Liver (tissue), 8 donors: ENCODE measurements at regions not wholly inside any gene's neighbourhood (a gene's known extent, or its start where the extent isn't known, plus 50 kb on each side); places are given as distances from the start of the nearest gene placed in this dataset.

Experiments used
- DNase-seq: peaks from one replicate; pipeline ENCODE4 v3.0.0-alpha.2; 2017; ENCODE audit warnings: low spot score
- H3K27ac ChIP-seq, 2 donors: one replicate each; pipeline ENCODE4 v1.7.0; 2013; ENCODE audit warnings: inconsistent platforms in 2 of 2, low read length in 2 of 2, control low read depth in 1 of 2, low read depth in 1 of 2, mild to moderate bottlenecking in 1 of 2
- H3K27me3 ChIP-seq, 4 donors: one replicate each; pipeline versions ENCODE4 v1.6.1 to v1.7.0; 2013; ENCODE audit warnings: low read length in 3 of 4, inconsistent platforms in 1 of 4, mild to moderate bottlenecking in 1 of 4, moderate library complexity in 1 of 4; ENCODE audit not compliant: control insufficient read depth in 4 of 4, insufficient read depth in 4 of 4
- H3K36me3 ChIP-seq, 4 donors: one replicate each; pipeline versions ENCODE4 v1.6.1 to v1.7.0; 2013; ENCODE audit warnings: low read length in 3 of 4, mild to moderate bottlenecking in 3 of 4, low read depth in 1 of 4, moderate library complexity in 1 of 4; ENCODE audit not compliant: control insufficient read depth in 4 of 4, insufficient read depth in 3 of 4
- H3K4me1 ChIP-seq, 4 donors: one replicate each; pipeline versions ENCODE4 v1.6.1 to v1.7.0; 2013; ENCODE audit warnings: low read length in 3 of 4, mild to moderate bottlenecking in 3 of 4, moderate library complexity in 1 of 4; ENCODE audit not compliant: control insufficient read depth in 4 of 4, insufficient read depth in 4 of 4
- H3K4me3 ChIP-seq, 3 donors: one replicate each; pipeline versions ENCODE4 v1.6.1 to v1.7.0; 2013; ENCODE audit warnings: low read length in 3 of 3, control low read depth in 1 of 3, low read depth in 1 of 3, mild to moderate bottlenecking in 1 of 3
- H3K9ac ChIP-seq, 2 donors: one replicate each; pipeline ENCODE4 v1.7.0; 2013; ENCODE audit warnings: low read length in 2 of 2, mild to moderate bottlenecking in 2 of 2, moderate library complexity in 2 of 2, control low read depth in 1 of 2, low read depth in 1 of 2
- H3K9me3 ChIP-seq, 4 donors: one replicate each; pipeline versions ENCODE4 v1.6.1 to v1.7.0; 2013; ENCODE audit warnings: low read length in 3 of 4; ENCODE audit not compliant: control insufficient read depth in 4 of 4
- EGR1 ChIP-seq, 2 donors: IDR thresholded peaks; 2 replicates each; pipeline ENCODE4 v1.6.1; 2016 to 2018; ENCODE audit warnings: antibody characterized with exemption in 2 of 2, low read depth in 2 of 2
- FOXA1 ChIP-seq: IDR thresholded peaks from 2 replicates; pipeline ENCODE4 v1.6.1; 2016; ENCODE audit warnings: antibody characterized with exemption
- GABPA ChIP-seq, 2 donors: IDR thresholded peaks in 1 of 2; conservative IDR thresholded peaks in 1 of 2; 2 replicates each; pipeline ENCODE4 v1.6.1; 2016; ENCODE audit warnings: antibody characterized with exemption in 2 of 2, mild to moderate bottlenecking in 1 of 2, moderate library complexity in 1 of 2
- HNF4A ChIP-seq, 2 donors: conservative IDR thresholded peaks; 2 replicates each; pipeline ENCODE4 v1.6.1; 2016; ENCODE audit warnings: antibody characterized with exemption in 2 of 2, mild to moderate bottlenecking in 2 of 2
- HNF4G ChIP-seq: IDR thresholded peaks from 2 replicates; pipeline ENCODE4 v1.6.1; 2016; ENCODE audit warnings: antibody characterized with exemption
- NR2F2 ChIP-seq: IDR thresholded peaks from 2 replicates; pipeline ENCODE4 v1.6.1; 2016; ENCODE audit warnings: antibody characterized with exemption
- RAD21 ChIP-seq, 2 donors: IDR thresholded peaks; 2 replicates each; pipeline ENCODE4 v1.6.1; 2016; ENCODE audit warnings: antibody characterized with exemption in 2 of 2, mild to moderate bottlenecking in 2 of 2
- RXRA ChIP-seq, 2 donors: IDR thresholded peaks; 2 replicates each; pipeline ENCODE4 v1.6.1; 2017 to 2018; ENCODE audit warnings: antibody characterized with exemption in 2 of 2, mild to moderate bottlenecking in 1 of 2
- SP1 ChIP-seq: IDR thresholded peaks from 2 replicates; pipeline ENCODE4 v1.6.1; 2018; ENCODE audit warnings: antibody characterized with exemption, mild to moderate bottlenecking
- WGBS: extraction: QIAGEN DNeasy Blood & Tissue Kit; methylation state at CpG from one replicate; pipeline ENCODE4 v1.1.7; 2013; 5-methylcytosine and 5-hydroxymethylcytosine counted together
- TF ChIP-seq, protein P1 (sequence below): fragments of 150-350 bp; IDR thresholded peaks from 2 replicates; pipeline ENCODE4 v1.5.1; 2017; ENCODE audit warnings: improper control_type of control experiment, low read depth, low read length; ENCODE audit not compliant: missing input control
- TF ChIP-seq, protein P2 (sequence below): IDR thresholded peaks from 2 replicates; pipeline ENCODE4 v1.6.1; 2016; ENCODE audit warnings: antibody characterized with exemption
- donor health status: healthy.
- donor health status: healthy.
- donor health status: healthy.
- donor health status: healthy.
- donor health status: healthy.

DNA sequence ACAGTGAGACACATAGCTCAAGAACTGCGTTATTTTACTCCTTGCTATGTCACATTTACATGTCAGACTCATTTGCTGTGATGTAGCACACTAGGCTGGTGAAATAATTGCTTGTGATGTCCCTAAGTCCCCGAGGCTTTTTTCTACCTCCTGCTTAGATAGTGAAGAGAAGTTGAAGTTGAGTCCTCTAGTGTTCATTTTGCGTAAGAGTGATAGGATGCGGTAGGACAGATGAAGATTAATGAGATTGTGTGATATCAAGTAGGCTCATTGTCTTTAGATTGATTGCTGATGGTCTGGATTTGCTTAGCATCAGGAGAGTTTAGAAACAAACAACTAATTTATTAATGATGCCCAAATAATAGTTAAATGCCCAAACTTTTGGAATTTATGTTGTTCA, 173.6 kb upstream of the NUDT6 start:
- Histone ChIP-seq H3K9ac (no peak overlapping the region), H3K27ac (no peak overlapping the region), H3K36me3 (peaks cover 0 to 4% (median 1%) of the 10 kb centered on the region in 4 donors), H3K27me3 (no peaks in the 10 kb centered on the region), H3K4me1 (no peaks in the 10 kb centered on the region), H3K4me3 (no peak overlapping the region), H3K9me3 (no peaks in the 10 kb centered on the region)
- no peak for DNase-seq
- TF ChIP-seq RAD21 (IDR thresholded peaks at IDR 0.05) (peak in 1 of 2 donors; percentile 6), RXRA (IDR thresholded peaks at IDR 0.05) (no peak), HNF4G (no peak)
- 88% methylated on average over 4 of the region's 4 CpGs for WGBS

DNA sequence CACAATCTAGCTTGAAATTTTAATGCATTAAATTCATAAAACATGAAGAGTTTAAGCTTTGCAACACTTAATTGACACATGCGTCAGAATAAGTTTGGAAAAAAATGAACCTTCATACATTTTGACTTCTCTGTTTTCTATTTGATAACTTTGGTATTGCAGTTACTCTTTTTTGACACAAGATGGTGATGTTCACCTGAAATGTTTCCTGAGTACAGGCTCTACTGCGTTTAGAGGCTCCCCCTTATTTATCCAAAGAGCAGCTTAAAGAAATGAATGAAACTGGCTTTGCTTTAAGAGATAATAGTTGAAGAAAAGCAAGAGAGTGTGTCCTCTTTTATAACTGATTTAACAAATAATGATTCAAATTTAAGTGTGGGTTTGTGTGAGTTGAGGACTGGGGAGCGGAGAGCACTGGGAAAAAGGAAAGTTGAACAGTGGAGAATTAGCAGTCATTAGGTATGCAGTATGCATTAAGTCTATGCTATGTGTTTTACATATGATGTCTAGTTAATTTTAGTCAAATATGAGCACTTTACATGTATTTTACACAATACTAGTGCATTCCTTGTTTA, 180.6 kb upstream of the NUDT6 start:
- 52% methylated on average over 3 of the region's 3 CpGs for whole genome bisulfite sequencing
- Histone ChIP-seq H3K9ac (no peak overlapping the region), H3K4me1 (no peaks in the 10 kb centered on the region), H3K4me3 (no peak overlapping the region), H3K36me3 (no peaks in the 10 kb centered on the region), H3K27me3 (no peaks in the 10 kb centered on the region), H3K27ac (no peak overlapping the region), H3K9me3 (no peaks in the 10 kb centered on the region)
- no peak for DNase-seq
- TF ChIP-seq RXRA (IDR thresholded peaks at IDR 0.05) (no peak), RAD21 (IDR thresholded peaks at IDR 0.05) (peak; percentile 86 to 92)
- TF ChIP-seq, protein P1, sequence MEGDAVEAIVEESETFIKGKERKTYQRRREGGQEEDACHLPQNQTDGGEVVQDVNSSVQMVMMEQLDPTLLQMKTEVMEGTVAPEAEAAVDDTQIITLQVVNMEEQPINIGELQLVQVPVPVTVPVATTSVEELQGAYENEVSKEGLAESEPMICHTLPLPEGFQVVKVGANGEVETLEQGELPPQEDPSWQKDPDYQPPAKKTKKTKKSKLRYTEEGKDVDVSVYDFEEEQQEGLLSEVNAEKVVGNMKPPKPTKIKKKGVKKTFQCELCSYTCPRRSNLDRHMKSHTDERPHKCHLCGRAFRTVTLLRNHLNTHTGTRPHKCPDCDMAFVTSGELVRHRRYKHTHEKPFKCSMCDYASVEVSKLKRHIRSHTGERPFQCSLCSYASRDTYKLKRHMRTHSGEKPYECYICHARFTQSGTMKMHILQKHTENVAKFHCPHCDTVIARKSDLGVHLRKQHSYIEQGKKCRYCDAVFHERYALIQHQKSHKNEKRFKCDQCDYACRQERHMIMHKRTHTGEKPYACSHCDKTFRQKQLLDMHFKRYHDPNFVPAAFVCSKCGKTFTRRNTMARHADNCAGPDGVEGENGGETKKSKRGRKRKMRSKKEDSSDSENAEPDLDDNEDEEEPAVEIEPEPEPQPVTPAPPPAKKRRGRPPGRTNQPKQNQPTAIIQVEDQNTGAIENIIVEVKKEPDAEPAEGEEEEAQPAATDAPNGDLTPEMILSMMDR = peak; percentile 73

DNA sequence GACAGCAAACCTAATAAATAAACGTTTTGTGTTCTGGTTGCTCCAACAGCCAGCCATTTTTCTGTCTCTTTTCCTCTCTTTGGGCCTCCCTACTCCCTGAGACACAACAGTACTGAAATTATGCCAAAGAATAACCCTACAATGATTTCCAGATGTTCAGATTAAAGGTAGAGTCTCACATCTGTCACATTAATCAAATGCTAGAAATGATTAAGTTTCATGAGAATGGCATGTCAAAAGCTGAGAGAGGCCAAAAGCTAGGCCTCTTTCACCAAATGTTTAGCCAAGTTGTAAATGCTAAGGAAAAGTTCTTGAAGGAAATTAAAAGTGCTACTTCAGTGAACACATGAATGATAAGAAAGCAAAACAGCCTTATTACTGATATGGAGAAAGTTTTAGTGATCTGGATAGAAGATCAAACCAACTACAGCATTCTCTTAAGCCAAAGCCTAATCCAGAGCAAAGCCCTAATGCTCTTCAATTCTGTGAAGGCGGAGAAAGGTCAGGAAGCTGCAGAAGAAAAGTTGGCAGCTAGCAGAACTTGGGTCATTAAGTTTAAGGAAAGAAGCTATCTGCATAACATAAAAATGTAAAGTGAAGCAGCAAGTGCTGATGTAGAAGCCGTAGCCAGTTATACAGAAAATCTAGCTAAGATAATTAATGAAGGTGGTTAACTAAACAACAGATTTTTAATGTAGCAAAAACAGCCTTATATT, 182.1 kb upstream of the NUDT6 start:
- DNase-seq = no peak
- H3K4me3 ChIP-seq = no peak overlapping the region
- H3K4me1 ChIP-seq = no peaks in the 10 kb centered on the region
- no peaks in the 10 kb centered on the region for H3K27me3 ChIP-seq
- H3K9ac ChIP-seq = no peak overlapping the region
- H3K36me3 ChIP-seq = no peaks in the 10 kb centered on the region
- no peak for TF ChIP-seq RAD21 (IDR thresholded peaks at IDR 0.05)
- TF ChIP-seq GABPA (IDR thresholded peaks at IDR 0.05 in 1 of 2, conservative IDR thresholded peaks at IDR 0.05 in 1 of 2) = no peak
- TF ChIP-seq EGR1 (IDR thresholded peaks at IDR 0.05; ENCODE audit: low read depth in 2 of 2) = no peak
- TF ChIP-seq, protein P2, sequence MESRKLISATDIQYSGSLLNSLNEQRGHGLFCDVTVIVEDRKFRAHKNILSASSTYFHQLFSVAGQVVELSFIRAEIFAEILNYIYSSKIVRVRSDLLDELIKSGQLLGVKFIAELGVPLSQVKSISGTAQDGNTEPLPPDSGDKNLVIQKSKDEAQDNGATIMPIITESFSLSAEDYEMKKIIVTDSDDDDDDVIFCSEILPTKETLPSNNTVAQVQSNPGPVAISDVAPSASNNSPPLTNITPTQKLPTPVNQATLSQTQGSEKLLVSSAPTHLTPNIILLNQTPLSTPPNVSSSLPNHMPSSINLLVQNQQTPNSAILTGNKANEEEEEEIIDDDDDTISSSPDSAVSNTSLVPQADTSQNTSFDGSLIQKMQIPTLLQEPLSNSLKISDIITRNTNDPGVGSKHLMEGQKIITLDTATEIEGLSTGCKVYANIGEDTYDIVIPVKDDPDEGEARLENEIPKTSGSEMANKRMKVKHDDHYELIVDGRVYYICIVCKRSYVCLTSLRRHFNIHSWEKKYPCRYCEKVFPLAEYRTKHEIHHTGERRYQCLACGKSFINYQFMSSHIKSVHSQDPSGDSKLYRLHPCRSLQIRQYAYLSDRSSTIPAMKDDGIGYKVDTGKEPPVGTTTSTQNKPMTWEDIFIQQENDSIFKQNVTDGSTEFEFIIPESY = no peak
- no peak for TF ChIP-seq SP1
- TF ChIP-seq HNF4A (conservative IDR thresholded peaks at IDR 0.05) = no peak
- no peak for TF ChIP-seq HNF4G
- TF ChIP-seq NR2F2 = no peak
- no peak for TF ChIP-seq FOXA1
- H3K9me3 ChIP-seq = no peaks in the 10 kb centered on the region
- WGBS = 87% methylated on average over 3 of the region's 3 CpGs
- H3K27ac ChIP-seq = no peak overlapping the region
